Neural progenitor cell (in vitro differentiated cells): ENCODE measurements at regions not wholly inside any gene's neighbourhood (a gene's known extent, or its start where the extent isn't known, plus 50 kb on each side); places are given as distances from the start of the nearest gene placed in this dataset.

Experiments
- DNase-seq: peaks from one replicate; pipeline ENCODE4 v3.0.0-alpha.2; 2016; ENCODE audit warnings: low spot score
- H2AFZ ChIP-seq: fragments of 200-600 bp; sonication (generic); replicated peaks from 2 replicates; pipeline ENCODE4 v1.6.1; 2016; ENCODE audit warnings: antibody characterized with exemption
- H3F3A ChIP-seq: fragments of 200-600 bp; sonication (generic); 2 replicates; pipeline ENCODE4 v1.6.1; 2016; ENCODE audit warnings: antibody characterized with exemption, low read depth
- H3K27ac ChIP-seq: fragments of 200-600 bp; sonication (generic); 2 replicates; pipeline ENCODE4 v1.5.1; 2016; ENCODE audit warnings: mild to moderate bottlenecking
- H3K27me3 ChIP-seq: fragments of 200-600 bp; sonication (generic); 2 replicates; pipeline ENCODE4 v1.6.1; 2016; ENCODE audit warnings: mild to moderate bottlenecking, moderate library complexity
- H3K36me3 ChIP-seq: fragments of 200-600 bp; sonication (generic); 2 replicates; pipeline ENCODE4 v1.5.1; 2016
- H3K4me1 ChIP-seq: fragments of 200-600 bp; sonication (generic); 2 replicates; pipeline ENCODE4 v1.6.1; 2016; ENCODE audit warnings: mixed run types
- H3K4me2 ChIP-seq: fragments of 200-600 bp; sonication (generic); 2 replicates; pipeline ENCODE4 v1.6.1; 2016
- H3K4me3 ChIP-seq: fragments of 200-600 bp; sonication (generic); 2 replicates; pipeline ENCODE4 v1.5.1; 2016
- H3K79me2 ChIP-seq: fragments of 200-600 bp; sonication (generic); 2 replicates; pipeline ENCODE4 v1.6.1; 2016; ENCODE audit warnings: low read depth
- H3K9ac ChIP-seq: fragments of 200-600 bp; sonication (generic); 2 replicates; pipeline ENCODE4 v1.6.1; 2016
- H3K9me3 ChIP-seq: fragments of 200-600 bp; sonication (generic); 2 replicates; pipeline ENCODE4 v1.5.1; 2016; ENCODE audit warnings: low read depth
- H4K20me1 ChIP-seq: fragments of 200-600 bp; sonication (generic); 2 replicates; pipeline ENCODE4 v1.6.1; 2016; ENCODE audit warnings: low read depth
- H3K27ac Mint-ChIP-seq: 3 replicates; pipeline ENCODE4 v1.8.0; 2021; ENCODE audit warnings: mixed read lengths
- H3K27me3 Mint-ChIP-seq: 2 replicates; pipeline ENCODE4 v1.8.0; 2022; ENCODE audit warnings: low read depth, mild to moderate bottlenecking, inconsistent platforms, moderate library complexity, mixed read lengths; ENCODE audit not compliant: insufficient read depth
- H3K36me3 Mint-ChIP-seq: 3 replicates; pipeline ENCODE4 v1.8.0; 2021; ENCODE audit warnings: mixed read lengths
- H3K4me1 Mint-ChIP-seq: 3 replicates; pipeline ENCODE4 v1.8.0; 2021; ENCODE audit warnings: mixed read lengths
- H3K4me3 Mint-ChIP-seq: 3 replicates; pipeline ENCODE4 v1.8.0; 2021; ENCODE audit warnings: mild to moderate bottlenecking, moderate library complexity, mixed read lengths
- H3K9me3 Mint-ChIP-seq: 3 replicates; pipeline ENCODE4 v1.8.0; 2020; ENCODE audit warnings: mixed read lengths
- EZH2 ChIP-seq: fragments of 200-600 bp; sonication (generic); IDR thresholded peaks from 2 replicates; pipeline ENCODE4 v1.6.1; 2017; ENCODE audit warnings: antibody characterized with exemption, mild to moderate bottlenecking, moderate library complexity
- EZH2phosphoT487 ChIP-seq: fragments of 200-600 bp; sonication (generic); IDR thresholded peaks from 2 replicates; pipeline ENCODE4 v1.6.1; 2017; ENCODE audit warnings: antibody characterized with exemption
- TF ChIP-seq, protein P1 (sequence below): fragments of 200-600 bp; sonication (generic); IDR thresholded peaks from 2 replicates; pipeline ENCODE4 v1.5.1; 2017; ENCODE audit warnings: antibody characterized with exemption, mild to moderate bottlenecking

DNA sequence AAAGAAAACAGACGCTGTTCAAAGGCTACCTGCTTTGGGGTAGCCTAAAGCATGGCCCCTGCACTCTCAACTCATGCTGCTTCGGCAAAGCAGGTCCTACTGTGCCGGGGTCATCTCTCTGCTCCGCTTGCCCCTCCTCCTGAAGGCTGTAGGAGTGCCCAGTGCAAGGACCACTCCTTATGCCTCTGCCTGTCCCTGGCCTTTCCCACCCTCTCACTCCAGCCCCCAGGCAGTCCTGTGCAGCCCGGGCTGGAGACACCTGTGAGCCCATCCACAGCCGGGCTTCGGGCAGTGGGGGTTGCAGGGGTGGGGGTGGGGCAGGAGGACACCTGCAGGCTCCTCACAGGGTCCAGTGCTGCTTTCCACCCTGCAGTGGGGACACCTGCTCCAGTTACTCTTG is 69.1 kb downstream of the ACKR3 start:
- no peak overlapping the region for H3K9ac ChIP-seq
- TF ChIP-seq EZH2 (no peak), EZH2phosphoT487 (no peak)
- TF ChIP-seq, protein P1, sequence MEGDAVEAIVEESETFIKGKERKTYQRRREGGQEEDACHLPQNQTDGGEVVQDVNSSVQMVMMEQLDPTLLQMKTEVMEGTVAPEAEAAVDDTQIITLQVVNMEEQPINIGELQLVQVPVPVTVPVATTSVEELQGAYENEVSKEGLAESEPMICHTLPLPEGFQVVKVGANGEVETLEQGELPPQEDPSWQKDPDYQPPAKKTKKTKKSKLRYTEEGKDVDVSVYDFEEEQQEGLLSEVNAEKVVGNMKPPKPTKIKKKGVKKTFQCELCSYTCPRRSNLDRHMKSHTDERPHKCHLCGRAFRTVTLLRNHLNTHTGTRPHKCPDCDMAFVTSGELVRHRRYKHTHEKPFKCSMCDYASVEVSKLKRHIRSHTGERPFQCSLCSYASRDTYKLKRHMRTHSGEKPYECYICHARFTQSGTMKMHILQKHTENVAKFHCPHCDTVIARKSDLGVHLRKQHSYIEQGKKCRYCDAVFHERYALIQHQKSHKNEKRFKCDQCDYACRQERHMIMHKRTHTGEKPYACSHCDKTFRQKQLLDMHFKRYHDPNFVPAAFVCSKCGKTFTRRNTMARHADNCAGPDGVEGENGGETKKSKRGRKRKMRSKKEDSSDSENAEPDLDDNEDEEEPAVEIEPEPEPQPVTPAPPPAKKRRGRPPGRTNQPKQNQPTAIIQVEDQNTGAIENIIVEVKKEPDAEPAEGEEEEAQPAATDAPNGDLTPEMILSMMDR, result no peak
- no peak overlapping the region for H3K4me3 ChIP-seq
- no peaks in the 10 kb centered on the region for H3K79me2 ChIP-seq
- Mint-ChIP-seq H3K4me3 (no peak overlapping the region), H3K27ac (no peak overlapping the region), H3K27me3 (peaks cover 7% of the 10 kb centered on the region), H3K9me3 (peaks cover 23% of the 10 kb centered on the region), H3K36me3 (peaks cover 6% of the 10 kb centered on the region), H3K4me1 (peaks cover 3% of the 10 kb centered on the region)
- H2AFZ ChIP-seq, result no peak overlapping the region
- H3K4me1 ChIP-seq, result no peaks in the 10 kb centered on the region
- no peak overlapping the region for H3K4me2 ChIP-seq
- no peak for DNase-seq
- H3K27me3 ChIP-seq, result no peaks in the 10 kb centered on the region
- no peaks in the 10 kb centered on the region for H4K20me1 ChIP-seq
- no peaks in the 10 kb centered on the region for H3K36me3 ChIP-seq
- H3K9me3 ChIP-seq, result no peaks in the 10 kb centered on the region
- H3K27ac ChIP-seq, result no peak overlapping the region
- H3F3A ChIP-seq, result no peaks in the 10 kb centered on the region

DNA sequence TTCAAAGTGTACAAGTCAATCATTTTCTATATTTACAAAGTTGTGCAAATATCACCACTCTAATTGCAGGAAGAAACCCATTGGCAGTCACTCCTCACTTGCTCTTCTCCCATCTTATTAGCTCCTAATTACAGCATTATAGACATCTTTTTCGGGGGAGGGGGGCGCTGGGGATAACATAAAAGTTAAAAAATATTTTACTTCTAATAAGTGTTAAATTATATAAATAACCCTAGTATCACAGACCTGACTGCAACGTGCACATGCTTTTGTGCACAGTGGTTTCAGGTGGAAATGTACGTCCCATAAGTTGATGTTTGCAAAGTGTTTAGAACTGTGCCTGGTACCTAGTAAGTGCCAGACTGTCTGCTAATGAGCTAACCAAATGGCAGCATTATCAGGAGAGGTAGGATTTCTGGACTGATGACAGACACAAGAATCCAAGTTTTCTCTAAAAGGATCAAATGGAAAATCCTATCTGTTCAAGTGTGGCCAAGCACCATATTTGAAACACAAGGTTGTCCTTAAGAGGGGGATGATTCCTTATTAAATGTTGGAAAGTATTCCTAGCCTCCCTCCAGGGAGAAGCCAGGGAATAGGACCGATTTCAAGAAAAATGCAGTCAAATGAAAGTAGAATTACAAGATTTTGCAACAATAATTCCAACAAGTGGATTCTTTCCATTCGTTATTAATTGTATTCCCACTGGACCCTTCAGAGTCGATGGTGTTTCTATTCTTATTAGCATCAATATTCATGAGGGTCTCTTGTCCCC is 70.0 kb downstream of the ACKR3 start:
- no peak for DNase-seq
- peaks cover 3% of the 10 kb centered on the region for H3K4me1 Mint-ChIP-seq
- H3K36me3 Mint-ChIP-seq, result peaks cover 6% of the 10 kb centered on the region
- Histone ChIP-seq H3K4me3 (no peak overlapping the region), H3K27ac (no peak overlapping the region), H2AFZ (no peak overlapping the region), H4K20me1 (no peaks in the 10 kb centered on the region), H3K36me3 (no peaks in the 10 kb centered on the region), H3K4me1 (no peaks in the 10 kb centered on the region), H3K4me2 (no peak overlapping the region), H3K9ac (no peak overlapping the region), H3K27me3 (no peaks in the 10 kb centered on the region), H3K9me3 (no peaks in the 10 kb centered on the region), H3F3A (no peaks in the 10 kb centered on the region), H3K79me2 (no peaks in the 10 kb centered on the region)
- H3K27me3 Mint-ChIP-seq, result peaks cover 9% of the 10 kb centered on the region
- no peak overlapping the region for H3K27ac Mint-ChIP-seq
- peaks cover 32% of the 10 kb centered on the region for H3K9me3 Mint-ChIP-seq
- TF ChIP-seq, protein P1, result no peak
- TF ChIP-seq EZH2, result no peak
- no peak for TF ChIP-seq EZH2phosphoT487
- no peak overlapping the region for H3K4me3 Mint-ChIP-seq

DNA sequence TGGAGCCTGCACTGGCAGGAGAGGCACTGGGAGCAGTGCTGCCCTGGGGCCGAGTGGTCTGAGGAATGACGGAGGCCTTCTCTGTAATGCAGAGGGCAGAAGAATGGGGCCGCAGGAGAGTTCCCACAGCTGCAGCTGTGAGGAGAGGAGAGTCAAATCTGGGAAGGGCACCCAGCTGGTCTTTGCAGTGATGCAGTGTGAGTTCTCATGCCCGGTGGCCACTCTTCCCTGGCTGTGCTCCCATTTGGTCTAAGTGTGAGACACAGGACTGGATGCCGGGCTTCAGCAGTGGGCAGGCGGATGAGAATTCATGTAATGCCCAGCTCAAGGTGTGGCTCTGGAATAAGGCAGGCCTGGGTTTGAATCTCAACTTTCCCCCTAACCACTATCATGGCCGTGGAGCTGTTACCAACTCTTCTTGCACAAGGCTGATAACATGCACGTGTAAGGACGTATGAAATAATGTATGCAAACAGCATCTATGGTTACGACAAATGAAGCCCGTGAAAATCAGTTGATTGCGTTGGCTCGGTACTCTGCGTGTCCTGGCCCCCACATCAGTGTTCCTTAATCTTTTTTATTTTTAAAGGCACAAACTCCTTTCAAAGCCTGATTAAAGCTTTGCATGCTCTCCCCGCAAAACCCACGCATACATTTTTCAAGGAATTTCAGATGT is 71.6 kb downstream of the ACKR3 start:
- peaks cover 33% of the 10 kb centered on the region for H3K9me3 Mint-ChIP-seq
- Histone ChIP-seq H3K27ac (no peak overlapping the region), H3F3A (no peaks in the 10 kb centered on the region), H2AFZ (no peak overlapping the region), H3K4me3 (no peak overlapping the region), H3K27me3 (no peaks in the 10 kb centered on the region), H3K4me1 (no peaks in the 10 kb centered on the region), H4K20me1 (no peaks in the 10 kb centered on the region), H3K9ac (no peak overlapping the region), H3K9me3 (no peaks in the 10 kb centered on the region), H3K4me2 (no peak overlapping the region), H3K79me2 (no peaks in the 10 kb centered on the region), H3K36me3 (no peaks in the 10 kb centered on the region)
- H3K27me3 Mint-ChIP-seq, result peaks cover 15% of the 10 kb centered on the region
- no peak for DNase-seq
- H3K4me3 Mint-ChIP-seq, result no peak overlapping the region
- peaks cover 3% of the 10 kb centered on the region for H3K4me1 Mint-ChIP-seq
- no peak for TF ChIP-seq EZH2phosphoT487
- TF ChIP-seq, protein P1, result no peak
- TF ChIP-seq EZH2, result no peak
- no peak overlapping the region for H3K27ac Mint-ChIP-seq
- H3K36me3 Mint-ChIP-seq, result peaks cover 6% of the 10 kb centered on the region
